ENCODE measurements at regions not wholly inside any gene's neighbourhood (a gene's known extent, or its start where the extent isn't known, plus 50 kb on each side); places are given as distances from the start of the nearest gene placed in this dataset.
"Not testable (repeated sequence)": the region's sequence is repeated elsewhere in the genome, so short reads cannot be mapped to it uniquely, and the experiment has no call there.

GRCh38 chr11:134979089-134979457 lies 567.0 kb upstream of the B3GAT1 start:
- H3K27ac Mint-ChIP-seq: not testable (repeated sequence)

DNA sequence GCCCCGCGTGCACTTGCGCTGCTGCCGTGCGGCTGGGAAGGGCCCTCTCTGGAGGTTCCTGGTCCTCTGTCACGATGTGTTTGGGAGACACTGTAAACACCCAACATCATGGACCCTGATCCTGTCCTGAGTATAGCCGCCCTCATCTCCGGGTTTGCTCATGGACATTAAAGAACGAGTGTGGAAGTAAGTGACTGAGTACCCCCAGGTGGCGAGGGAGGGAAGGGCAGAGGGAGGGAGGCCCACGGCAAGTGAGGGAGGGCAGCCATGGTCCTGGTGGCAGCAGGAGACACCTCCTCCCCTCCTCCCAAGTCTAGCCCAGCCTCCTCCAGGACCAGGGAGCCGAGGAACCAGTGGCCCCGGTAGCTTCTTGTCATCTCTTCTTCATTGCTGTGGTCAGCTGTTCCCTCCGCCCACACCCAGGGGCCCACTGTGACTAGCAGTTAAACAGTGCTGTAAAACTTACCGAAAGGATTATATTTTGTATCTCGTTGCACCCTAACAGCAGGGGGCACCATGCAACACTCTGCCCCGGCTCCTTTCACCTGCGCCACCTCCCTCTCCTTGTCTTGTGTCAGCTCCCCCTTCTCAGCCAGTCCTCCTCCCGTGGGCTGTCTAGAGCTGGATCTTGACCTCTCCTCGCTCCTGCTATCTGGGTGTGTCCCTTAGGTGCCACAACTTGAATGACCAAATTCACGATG lies 566.5 kb upstream of the B3GAT1 start:
- no peaks in the 10 kb centered on the region for H3K36me3 Mint-ChIP-seq (ENCODE audit: low read depth)
- peaks cover 2% of the 10 kb centered on the region for H3K27me3 Mint-ChIP-seq
- DNase-seq (no peak), ATAC-seq (no peak)
- no peaks in the 10 kb centered on the region for H3K4me1 Mint-ChIP-seq
- H3K4me3 Mint-ChIP-seq: no peak overlapping the region
- no peak overlapping the region for H3K27ac Mint-ChIP-seq
- no peaks in the 10 kb centered on the region for H3K9me3 Mint-ChIP-seq

More at GRCh38 chr11:134979089-134979457, 567.0 kb upstream of the B3GAT1 start:
- not testable (repeated sequence) for H3K36me3 Mint-ChIP-seq (ENCODE audit: low read depth); H3K27me3 Mint-ChIP-seq; ATAC-seq; H3K4me1 Mint-ChIP-seq; H3K9me3 Mint-ChIP-seq; H3K4me3 Mint-ChIP-seq; DNase-seq

- Mint-ChIP-seq H3K4me3 (no peak overlapping the region), H3K27me3 (no peaks in the 10 kb centered on the region)
These were observed 564.5 kb upstream of the B3GAT1 start for GRCh38 chr11:134976551-134976950.

DNA sequence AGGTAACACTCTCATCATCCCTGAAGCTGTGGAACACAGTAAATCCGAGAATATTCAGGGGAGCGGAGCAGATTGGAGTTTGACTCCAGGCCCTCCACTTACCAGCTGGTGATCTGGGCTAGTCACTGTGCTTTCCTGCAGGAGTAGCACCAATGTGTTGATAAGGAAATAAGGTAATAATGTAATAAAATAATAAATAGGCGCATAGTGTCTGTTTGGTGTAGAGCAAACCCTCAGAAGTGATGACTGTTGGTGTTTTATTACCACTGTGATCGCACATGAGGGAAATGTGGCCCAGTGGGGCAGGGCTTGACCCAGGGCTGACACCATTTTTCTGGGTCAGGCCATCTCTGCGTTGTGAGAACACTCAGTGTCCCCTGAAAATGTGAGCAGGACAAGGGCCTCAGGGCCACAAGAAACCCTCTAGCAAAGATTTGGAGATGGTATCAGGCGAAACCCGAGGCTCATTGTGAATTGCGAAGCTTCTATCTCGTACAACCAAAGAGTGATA lies 563.9 kb upstream of the B3GAT1 start:
- ATAC-seq (no peak), DNase-seq (no peak)
- H3K9me3 Mint-ChIP-seq: no peaks in the 10 kb centered on the region
- H3K36me3 Mint-ChIP-seq (ENCODE audit: low read depth): no peaks in the 10 kb centered on the region
- H3K4me3 Mint-ChIP-seq: no peak overlapping the region
- H3K27ac Mint-ChIP-seq: no peak overlapping the region
- H3K27me3 Mint-ChIP-seq: no peaks in the 10 kb centered on the region
- no peaks in the 10 kb centered on the region for H3K4me1 Mint-ChIP-seq

More at GRCh38 chr11:134976551-134976950, 564.5 kb upstream of the B3GAT1 start:
- DNase-seq: no peak
- no peaks in the 10 kb centered on the region for H3K36me3 Mint-ChIP-seq (ENCODE audit: low read depth)
- no peak overlapping the region for H3K27ac Mint-ChIP-seq
- no peaks in the 10 kb centered on the region for H3K9me3 Mint-ChIP-seq
- no peak for ATAC-seq
- H3K4me1 Mint-ChIP-seq: no peaks in the 10 kb centered on the region

DNA sequence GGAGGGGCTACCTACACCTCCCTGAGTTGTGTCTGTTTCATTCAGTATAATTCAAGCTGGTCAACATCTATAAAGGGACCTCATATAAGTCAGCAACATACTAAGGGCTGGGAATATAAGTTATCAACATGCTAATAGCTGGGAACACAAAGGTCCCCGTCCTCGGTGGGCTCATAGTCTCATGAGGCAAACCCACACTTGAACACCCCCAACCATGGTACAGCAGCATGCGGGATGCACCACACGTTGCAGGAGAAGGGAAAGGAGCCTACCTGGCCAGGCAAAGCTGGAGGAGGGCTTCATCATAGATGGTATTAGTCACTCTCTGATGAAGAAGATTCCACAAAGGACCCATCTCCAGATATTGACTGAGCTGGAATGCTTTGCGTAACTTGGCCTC lies 561.8 kb upstream of the B3GAT1 start:
- Mint-ChIP-seq H3K27me3 (no peaks in the 10 kb centered on the region), H3K36me3 (ENCODE audit: low read depth) (no peaks in the 10 kb centered on the region), H3K4me3 (no peak overlapping the region), H3K9me3 (no peaks in the 10 kb centered on the region), H3K27ac (no peak overlapping the region), H3K4me1 (no peaks in the 10 kb centered on the region)
- DNase-seq (no peak), ATAC-seq (no peak)

- H3K27me3 Mint-ChIP-seq: peaks cover 2% of the 10 kb centered on the region
- no peak for ATAC-seq
- no peak overlapping the region for H3K27ac Mint-ChIP-seq
- no peak overlapping the region for H3K4me3 Mint-ChIP-seq
- no peaks in the 10 kb centered on the region for H3K9me3 Mint-ChIP-seq
- no peak for DNase-seq
- H3K4me1 Mint-ChIP-seq: no peaks in the 10 kb centered on the region
- no peaks in the 10 kb centered on the region for H3K36me3 Mint-ChIP-seq (ENCODE audit: low read depth)
These were observed 559.3 kb upstream of the B3GAT1 start for GRCh38 chr11:134971381-134971780.

DNA sequence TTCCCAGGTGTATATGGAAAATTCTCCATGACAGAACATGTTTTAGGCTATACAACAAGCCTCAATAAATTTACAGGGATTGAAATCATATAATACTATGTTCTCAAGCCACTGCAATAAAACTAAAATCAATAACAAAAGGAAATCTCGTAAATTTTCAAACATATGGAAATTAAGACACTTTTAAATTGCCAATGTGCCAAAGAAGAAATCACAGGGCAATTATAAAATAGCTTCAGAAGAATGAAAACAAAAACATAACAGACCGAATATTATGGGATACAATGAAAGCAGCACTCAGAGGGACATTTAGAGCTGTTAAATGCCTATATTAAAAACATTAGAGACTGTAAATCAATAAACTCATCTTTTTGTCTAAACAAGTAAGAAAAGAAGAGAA lies 555.7 kb upstream of the B3GAT1 start:
- Mint-ChIP-seq H3K27me3 (peaks cover 6% of the 10 kb centered on the region), H3K36me3 (ENCODE audit: low read depth) (no peaks in the 10 kb centered on the region), H3K9me3 (peaks cover 5% of the 10 kb centered on the region), H3K4me3 (no peak overlapping the region), H3K4me1 (no peaks in the 10 kb centered on the region), H3K27ac (no peak overlapping the region)
- DNase-seq (no peak), ATAC-seq (no peak)

- not testable (repeated sequence) for H3K4me3 Mint-ChIP-seq; H3K27ac Mint-ChIP-seq; DNase-seq; H3K9me3 Mint-ChIP-seq; ATAC-seq; H3K36me3 Mint-ChIP-seq (ENCODE audit: low read depth); H3K4me1 Mint-ChIP-seq; H3K27me3 Mint-ChIP-seq
These were observed 549.3 kb upstream of the B3GAT1 start for GRCh38 chr11:134961386-134961785.

DNA sequence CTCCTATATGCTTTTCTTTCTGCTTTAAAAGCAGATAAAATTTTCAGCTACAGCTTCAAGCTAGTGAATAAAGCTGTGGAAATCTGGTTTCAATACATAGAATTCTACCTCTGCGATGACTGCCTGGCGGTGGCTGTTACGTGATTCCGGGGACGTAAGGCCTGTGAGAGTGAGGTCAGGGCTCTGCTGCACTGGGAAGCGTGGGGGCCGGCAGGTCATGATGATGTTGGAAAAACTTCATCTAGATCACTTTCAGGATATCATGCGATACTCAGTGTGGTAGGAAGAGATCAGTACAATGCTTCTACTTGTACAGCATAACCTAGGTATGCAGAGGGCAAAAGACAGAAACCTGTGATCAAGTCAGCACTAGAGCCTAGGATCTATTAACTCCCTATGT lies 546.8 kb upstream of the B3GAT1 start:
- Mint-ChIP-seq H3K4me1 (no peaks in the 10 kb centered on the region), H3K36me3 (ENCODE audit: low read depth) (no peaks in the 10 kb centered on the region), H3K9me3 (no peaks in the 10 kb centered on the region), H3K27ac (no peak overlapping the region), H3K4me3 (no peak overlapping the region), H3K27me3 (peaks cover 10% of the 10 kb centered on the region)
- ATAC-seq (no peak), DNase-seq (no peak)

DNA sequence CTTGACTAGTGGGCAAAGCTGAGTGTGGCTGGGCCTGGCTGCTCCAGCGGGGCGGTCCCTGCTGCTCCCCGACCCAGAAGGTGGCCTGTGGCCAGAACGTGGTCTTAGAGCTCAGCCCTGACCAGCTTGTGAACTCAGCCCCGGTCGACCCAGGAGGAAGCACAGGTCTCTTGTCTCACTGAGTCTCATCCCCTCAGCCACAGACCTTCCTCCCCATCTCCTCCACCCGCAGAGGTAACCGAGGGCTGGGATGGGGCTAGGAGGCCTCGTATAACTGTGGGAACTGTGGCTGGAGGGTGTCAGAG lies 546.2 kb upstream of the B3GAT1 start:
- Mint-ChIP-seq H3K36me3 (ENCODE audit: low read depth) (no peaks in the 10 kb centered on the region), H3K27ac (no peak overlapping the region), H3K4me1 (no peaks in the 10 kb centered on the region), H3K27me3 (peaks cover 10% of the 10 kb centered on the region), H3K4me3 (no peak overlapping the region), H3K9me3 (no peaks in the 10 kb centered on the region)
- DNase-seq (no peak), ATAC-seq (no peak)

GRCh38 chr11:134957540-134958335 lies 545.7 kb upstream of the B3GAT1 start:
- DNase-seq: no peak
- Mint-ChIP-seq H3K36me3 (ENCODE audit: low read depth) (no peaks in the 10 kb centered on the region), H3K4me3 (no peak overlapping the region), H3K4me1 (no peaks in the 10 kb centered on the region), H3K27me3 (peaks cover 10% of the 10 kb centered on the region), H3K27ac (no peak overlapping the region), H3K9me3 (no peaks in the 10 kb centered on the region)
- no peak for ATAC-seq

GRCh38 chr11:134956450-134957210 lies 544.6 kb upstream of the B3GAT1 start:
- Mint-ChIP-seq H3K27ac (no peak overlapping the region), H3K9me3 (no peaks in the 10 kb centered on the region)
- ATAC-seq: no peak

GRCh38 chr11:134955970-134956369 lies 543.9 kb upstream of the B3GAT1 start:
- ATAC-seq: not testable (repeated sequence)

More at GRCh38 chr11:134956450-134957210, 544.6 kb upstream of the B3GAT1 start:
- Mint-ChIP-seq H3K4me1 (no peaks in the 10 kb centered on the region), H3K4me3 (no peak overlapping the region), H3K27me3 (peaks cover 8% of the 10 kb centered on the region), H3K36me3 (ENCODE audit: low read depth) (no peaks in the 10 kb centered on the region)
- no peak for DNase-seq

DNA sequence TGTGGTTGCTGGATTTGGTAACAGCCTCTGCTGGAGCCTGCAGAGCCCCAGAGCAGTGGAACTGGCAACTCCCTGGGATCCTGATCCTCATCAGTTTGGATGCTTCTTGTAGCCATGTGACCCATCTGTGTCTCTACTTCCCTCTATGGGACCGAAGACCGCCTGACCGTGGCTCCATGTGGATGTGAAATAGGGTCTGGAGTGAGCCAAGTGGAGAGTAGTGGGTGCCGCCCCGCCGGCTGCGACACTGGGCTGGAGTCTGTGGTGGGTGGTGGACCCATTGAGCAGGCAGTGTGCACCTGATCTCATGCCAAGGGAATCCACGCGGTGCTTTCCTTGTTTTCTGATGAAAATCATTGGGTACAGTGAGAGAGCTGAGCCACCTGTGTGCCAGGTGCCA lies 543.2 kb upstream of the B3GAT1 start:
- H3K4me1 Mint-ChIP-seq: no peaks in the 10 kb centered on the region
- no peak overlapping the region for H3K27ac Mint-ChIP-seq
- peaks cover 8% of the 10 kb centered on the region for H3K27me3 Mint-ChIP-seq
- no peak for ATAC-seq
- H3K36me3 Mint-ChIP-seq (ENCODE audit: low read depth): no peaks in the 10 kb centered on the region
- H3K4me3 Mint-ChIP-seq: no peak overlapping the region
- no peaks in the 10 kb centered on the region for H3K9me3 Mint-ChIP-seq
- no peak for DNase-seq

More at GRCh38 chr11:134955970-134956369, 543.9 kb upstream of the B3GAT1 start:
- H3K27ac Mint-ChIP-seq; H3K36me3 Mint-ChIP-seq (ENCODE audit: low read depth); H3K4me3 Mint-ChIP-seq; H3K27me3 Mint-ChIP-seq; H3K4me1 Mint-ChIP-seq; H3K9me3 Mint-ChIP-seq; DNase-seq: not testable (repeated sequence)

- not testable (repeated sequence) for H3K4me1 Mint-ChIP-seq; H3K36me3 Mint-ChIP-seq (ENCODE audit: low read depth); H3K27me3 Mint-ChIP-seq; H3K4me3 Mint-ChIP-seq; DNase-seq; H3K9me3 Mint-ChIP-seq; ATAC-seq; H3K27ac Mint-ChIP-seq
These were observed 542.4 kb upstream of the B3GAT1 start for GRCh38 chr11:134954456-134954855.

Data from activated naive CD8-positive, alpha-beta T cell treated with anti-CD3 and anti-CD28 coated beads, Interleukin-2, amount 50 U/mL, for 24 hours (primary cell).